K562 (cell line): ENCODE measurements at regions not wholly inside any gene's neighbourhood (a gene's known extent, or its start where the extent isn't known, plus 50 kb on each side); places are given as distances from the start of the nearest gene placed in this dataset.

Experiments
- ATAC-seq: fragments of 200-7000 bp; cut with Tn5 transposase; 3 replicates; pipeline ENCODE4 v1.9.1; 2020; ENCODE audit warnings: moderate library complexity
- BruUV-seq: library from RNA; stranded (reverse); fragments of 400-500 nt; replicated peaks from 2 replicates; lab custom pipeline; 2021; lab: Mats Ljungman, UMichigan
- CTCF ChIA-PET: fragments of 300-600 bp; formaldehyde crosslinking; extraction: SDS; loops from one replicate; lab custom pipeline; 2021; ENCODE audit warnings: low intra/inter-chr PET ratio; lab: Yijun Ruan, JAX
- POLR2A ChIA-PET: fragments of 300-600, 350-650 bp; sonication (Branson Sonifier 250); formaldehyde crosslinking; extraction: SDS; loops from one replicate; lab custom pipeline; 2021; ENCODE audit warnings: antibody characterized with exemption, inconsistent platforms; lab: Yijun Ruan, JAX
- DNase-seq, 4 experiments: peaks; one replicate each; pipeline versions ENCODE4 v3.0.0 to v3.0.0-alpha.2; 2011 to 2018; ENCODE audit warnings: low spot score in 3 of 4, mixed read lengths in 3 of 4; ENCODE audit errors: extremely low read depth in 1 of 4
- FAIRE-seq: peaks from 2 replicates; lab custom pipeline; 2011; peaks lifted over from hg19 to GRCh38; lab: Jason Lieb, UNC
- H2AFZ ChIP-seq: 2 replicates; pipeline ENCODE4 v1.6.0; 2011; ENCODE audit warnings: low read depth, low read length, control low read depth, inconsistent platforms
- H3K27ac ChIP-seq: fragments of 200-600 bp; 3 replicates; pipeline ENCODE4 v1.8.0; 2011; ENCODE audit warnings: low read depth, mild to moderate bottlenecking, control low read depth, inconsistent platforms, low read length, moderate library complexity, mixed read lengths; ENCODE audit errors: extremely low read depth
- H3K27me3 ChIP-seq, 2 experiments: fragments of 300-600 bp in 1 of 2; 2 replicates in 1 of 2; 3 replicates in 1 of 2; pipeline versions ENCODE4 v1.6.0 to v1.8.0; 2011; ENCODE audit warnings: inconsistent platforms in 2 of 2, low read length in 2 of 2, mild to moderate bottlenecking in 1 of 2, mixed read lengths in 1 of 2, moderate library complexity in 1 of 2; ENCODE audit not compliant: control insufficient read depth in 2 of 2, insufficient read depth in 2 of 2
- H3K36me3 ChIP-seq: fragments of 300-600 bp; 3 replicates; pipeline ENCODE4 v1.8.0; 2011; ENCODE audit warnings: mild to moderate bottlenecking, low read length, inconsistent platforms; ENCODE audit not compliant: control insufficient read depth, insufficient read depth
- H3K4me1 ChIP-seq, 2 experiments: fragments of 200-600 bp in 1 of 2; replicated peaks in 1 of 2; 2 replicates in 1 of 2; 3 replicates in 1 of 2; pipeline versions ENCODE4 v1.5.1 to v1.8.0; 2011; ENCODE audit warnings: inconsistent platforms in 2 of 2, low read length in 2 of 2, mild to moderate bottlenecking in 1 of 2, mixed read lengths in 1 of 2, moderate library complexity in 1 of 2; ENCODE audit not compliant: control insufficient read depth in 2 of 2, insufficient read depth in 2 of 2
- H3K4me2 ChIP-seq: 2 replicates; pipeline ENCODE4 v1.6.1; 2011; ENCODE audit warnings: low read length, control low read depth, inconsistent platforms, mixed read lengths; ENCODE audit not compliant: insufficient read depth
- H3K4me3 ChIP-seq: fragments of 200-600 bp; sonication (generic), shearing (Covaris generic); 2 replicates; pipeline ENCODE4 v1.5.1; 2016; ENCODE audit warnings: control low read depth, inconsistent platforms
- H3K79me2 ChIP-seq: fragments of 200-600 bp; 3 replicates; pipeline ENCODE4 v1.8.0; 2011; ENCODE audit warnings: low read length, inconsistent platforms; ENCODE audit not compliant: control insufficient read depth, insufficient read depth
- H3K9ac ChIP-seq, 2 experiments: 2 replicates each; pipeline versions ENCODE4 v1.6.0 to v1.6.1; 2011; ENCODE audit warnings: low read depth in 2 of 2, low read length in 2 of 2, control low read depth in 1 of 2, inconsistent platforms in 1 of 2, mild to moderate bottlenecking in 1 of 2, mixed read lengths in 1 of 2; ENCODE audit not compliant: insufficient read depth in 1 of 2
- H3K9me1 ChIP-seq: one replicate; pipeline ENCODE4 v1.6.0; 2011; ENCODE audit warnings: inconsistent platforms, mild to moderate bottlenecking, low read length, moderate library complexity; ENCODE audit not compliant: control insufficient read depth, insufficient read depth
- H3K9me3 ChIP-seq: replicated peaks from 2 replicates; pipeline ENCODE4 v1.5.1; 2011; ENCODE audit warnings: low read depth, low read length, inconsistent platforms; ENCODE audit not compliant: control insufficient read depth, insufficient read depth
- H4K20me1 ChIP-seq: replicated peaks from 2 replicates; pipeline ENCODE4 v1.6.1; 2011; ENCODE audit warnings: low read length, inconsistent platforms, mixed read lengths; ENCODE audit not compliant: control insufficient read depth, insufficient read depth
- ARID2 ChIP-seq: fragments of 450-650 bp; IDR thresholded peaks from 2 replicates; pipeline ENCODE4 v1.6.1; 2017; ENCODE audit warnings: antibody characterized with exemption, mild to moderate bottlenecking
- CBX3 ChIP-seq, 2 experiments: IDR thresholded peaks; 1 replicate in 1 of 2; 2 replicates in 1 of 2; pipeline ENCODE4 v1.6.1; 2012; ENCODE audit warnings: inconsistent platforms in 2 of 2, low read length in 2 of 2, borderline replicate concordance in 1 of 2, control low read depth in 1 of 2
- NCOR1 ChIP-seq: fragments of 450-650 bp; IDR thresholded peaks from 2 replicates; pipeline ENCODE4 v1.6.1; 2016; ENCODE audit warnings: mild to moderate bottlenecking, moderate library complexity
- RNF219 ChIP-seq: fragments of 250-450 bp; sonication (Bioruptor Pico); IDR thresholded peaks from 2 replicates; pipeline ENCODE4 v1.5.0; 2022; ENCODE audit warnings: mild to moderate bottlenecking
- VEZF1 ChIP-seq: fragments of 200-800 bp; sonication (Bioruptor generic); IDR thresholded peaks from 2 replicates; pipeline ENCODE4 v1.6.1; 2017; ENCODE audit warnings: missing genetic modification characterization, missing compliant biosample characterization
- ZNF224 ChIP-seq: sonication (generic); formaldehyde crosslinking; IDR thresholded peaks from 2 replicates; pipeline ENCODE4 v1.8.0; 2022; ENCODE audit warnings: mild to moderate bottlenecking, missing genetic modification reagents
- ZSCAN29 ChIP-seq: fragments of 450-650 bp; IDR thresholded peaks from 2 replicates; pipeline ENCODE4 v1.6.1; 2017
- WGBS: fragments of 100-300 bp; shearing (Covaris generic); methylation state at CpG from one replicate; pipeline ENCODE4 v1.1.6; 2016; ENCODE audit warnings: low coverage, mixed read lengths; ENCODE audit not compliant: insufficient coverage; ENCODE audit errors: missing lambda C conversion rate; 5-methylcytosine and 5-hydroxymethylcytosine counted together
- in situ Hi-C: fragments of 300-500 bp; cut with MboI; formaldehyde crosslinking; loops from 4 replicates; pipeline ENCODE4 v1.15.0; 2018; ENCODE audit warnings: inconsistent platforms, mixed read lengths
- intact Hi-C: fragments of 100-400 bp; cut with micrococcal nuclease; formaldehyde crosslinking; loops from 2 replicates; pipeline ENCODE4 v1.14.2; 2022
- TF ChIP-seq, protein P1 (sequence below): fragments of 250-450 bp; sonication (Bioruptor Pico); IDR thresholded peaks from 2 replicates; pipeline ENCODE4 v1.4.0; 2020; ENCODE audit warnings: borderline replicate concordance
- TF ChIP-seq, protein P2 (sequence below): sonication (generic); formaldehyde crosslinking; IDR thresholded peaks from 2 replicates; pipeline ENCODE4 v1.8.0; 2022; ENCODE audit warnings: missing genetic modification reagents, mild to moderate bottlenecking, borderline replicate concordance

DNA sequence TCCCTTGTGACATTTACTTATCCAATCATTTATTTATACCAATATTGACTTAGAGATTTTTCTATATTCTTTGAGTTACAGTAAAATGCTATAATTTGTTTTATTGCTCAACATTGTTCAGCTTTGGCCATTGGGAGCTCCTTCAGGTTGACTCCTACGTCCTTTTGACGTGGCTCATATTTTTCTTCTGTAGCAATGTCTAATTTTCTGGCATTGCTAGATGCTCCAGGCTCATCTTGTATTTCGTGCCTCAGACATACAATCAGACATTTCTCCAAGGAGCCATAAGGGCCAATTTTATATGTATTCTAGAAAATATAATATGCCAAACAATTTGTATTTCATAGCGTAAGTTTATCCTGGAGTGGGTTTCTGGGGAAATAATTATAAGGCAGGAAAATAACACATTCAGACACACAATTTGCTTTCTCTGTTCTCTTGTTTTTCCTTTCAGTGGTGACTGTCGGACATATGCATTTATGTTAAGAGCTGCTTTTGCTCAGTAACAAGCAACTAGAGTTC lies 355.1 kb upstream of the MON1B start:
- Histone ChIP-seq H3K79me2 (no peaks in the 10 kb centered on the region), H3K9ac (no peak overlapping the region), H3K27ac (no peak overlapping the region), H3K4me3 (no peak overlapping the region), H3K4me1 (no peaks in the 10 kb centered on the region), H2AFZ (no peak overlapping the region), H4K20me1 (no peaks in the 10 kb centered on the region), H3K4me2 (no peak overlapping the region), H3K9me3 (no peaks in the 10 kb centered on the region), H3K9me1 (no peaks in the 10 kb centered on the region), H3K36me3 (no peaks in the 10 kb centered on the region), H3K27me3 (no peaks in the 10 kb centered on the region)
- WGBS: 0% methylated on average over 5 of the region's 5 CpGs
- intact Hi-C loops: no loop called here
- ChIA-PET POLR2A (no interaction called here), CTCF (no interaction called here)
- in situ Hi-C loops: no loop called here
- DNase-seq (no peak), ATAC-seq (no peak), FAIRE-seq (no peak)
- TF ChIP-seq ZNF224 (CRISPR knock-in tag) (no peak), ARID2 (no peak), RNF219 (CRISPR knock-in tag) (no peak), ZSCAN29 (no peak), NCOR1 (no peak), VEZF1 (CRISPR knock-in tag) (no peak), CBX3 (IDR thresholded peaks at IDR 0.05; ENCODE audit: borderline replicate concordance in 1 of 2, low read length in 2 of 2) (no peak)
- TF ChIP-seq, protein P1, sequence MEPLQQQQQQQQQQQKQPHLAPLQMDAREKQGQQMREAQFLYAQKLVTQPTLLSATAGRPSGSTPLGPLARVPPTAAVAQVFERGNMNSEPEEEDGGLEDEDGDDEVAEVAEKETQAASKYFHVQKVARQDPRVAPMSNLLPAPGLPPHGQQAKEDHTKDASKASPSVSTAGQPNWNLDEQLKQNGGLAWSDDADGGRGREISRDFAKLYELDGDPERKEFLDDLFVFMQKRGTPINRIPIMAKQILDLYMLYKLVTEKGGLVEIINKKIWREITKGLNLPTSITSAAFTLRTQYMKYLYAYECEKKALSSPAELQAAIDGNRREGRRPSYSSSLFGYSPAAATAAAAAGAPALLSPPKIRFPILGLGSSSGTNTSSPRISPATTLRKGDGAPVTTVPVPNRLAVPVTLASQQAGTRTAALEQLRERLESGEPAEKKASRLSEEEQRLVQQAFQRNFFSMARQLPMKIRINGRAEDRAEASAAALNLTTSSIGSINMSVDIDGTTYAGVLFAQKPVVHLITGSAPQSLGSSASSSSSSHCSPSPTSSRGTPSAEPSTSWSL (CRISPR knock-in tag): no peak
- TF ChIP-seq, protein P2, sequence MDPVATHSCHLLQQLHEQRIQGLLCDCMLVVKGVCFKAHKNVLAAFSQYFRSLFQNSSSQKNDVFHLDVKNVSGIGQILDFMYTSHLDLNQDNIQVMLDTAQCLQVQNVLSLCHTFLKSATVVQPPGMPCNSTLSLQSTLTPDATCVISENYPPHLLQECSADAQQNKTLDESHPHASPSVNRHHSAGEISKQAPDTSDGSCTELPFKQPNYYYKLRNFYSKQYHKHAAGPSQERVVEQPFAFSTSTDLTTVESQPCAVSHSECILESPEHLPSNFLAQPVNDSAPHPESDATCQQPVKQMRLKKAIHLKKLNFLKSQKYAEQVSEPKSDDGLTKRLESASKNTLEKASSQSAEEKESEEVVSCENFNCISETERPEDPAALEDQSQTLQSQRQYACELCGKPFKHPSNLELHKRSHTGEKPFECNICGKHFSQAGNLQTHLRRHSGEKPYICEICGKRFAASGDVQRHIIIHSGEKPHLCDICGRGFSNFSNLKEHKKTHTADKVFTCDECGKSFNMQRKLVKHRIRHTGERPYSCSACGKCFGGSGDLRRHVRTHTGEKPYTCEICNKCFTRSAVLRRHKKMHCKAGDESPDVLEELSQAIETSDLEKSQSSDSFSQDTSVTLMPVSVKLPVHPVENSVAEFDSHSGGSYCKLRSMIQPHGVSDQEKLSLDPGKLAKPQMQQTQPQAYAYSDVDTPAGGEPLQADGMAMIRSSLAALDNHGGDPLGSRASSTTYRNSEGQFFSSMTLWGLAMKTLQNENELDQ: no peak
- BruUV-seq: no TSS peak
